NCI-H146 treated with DMSO at 0.1 percent for 48 hours (cell line): ENCODE measurements at regions not wholly inside any gene's neighbourhood (a gene's known extent, or its start where the extent isn't known, plus 50 kb on each side); places are given as distances from the start of the nearest gene placed in this dataset.
A peak's percentile ranks its signal among the peaks of the same experiment; 100 is the strongest.
"Not testable (repeated sequence)": the region's sequence is repeated elsewhere in the genome, so short reads cannot be mapped to it uniquely, and the experiment has no call there.

Experiments
- DNase-seq: peaks from one replicate; lab custom pipeline; 2025; ENCODE audit not compliant: unreplicated experiment; lab: John Stamatoyannopoulos, UW

DNA sequence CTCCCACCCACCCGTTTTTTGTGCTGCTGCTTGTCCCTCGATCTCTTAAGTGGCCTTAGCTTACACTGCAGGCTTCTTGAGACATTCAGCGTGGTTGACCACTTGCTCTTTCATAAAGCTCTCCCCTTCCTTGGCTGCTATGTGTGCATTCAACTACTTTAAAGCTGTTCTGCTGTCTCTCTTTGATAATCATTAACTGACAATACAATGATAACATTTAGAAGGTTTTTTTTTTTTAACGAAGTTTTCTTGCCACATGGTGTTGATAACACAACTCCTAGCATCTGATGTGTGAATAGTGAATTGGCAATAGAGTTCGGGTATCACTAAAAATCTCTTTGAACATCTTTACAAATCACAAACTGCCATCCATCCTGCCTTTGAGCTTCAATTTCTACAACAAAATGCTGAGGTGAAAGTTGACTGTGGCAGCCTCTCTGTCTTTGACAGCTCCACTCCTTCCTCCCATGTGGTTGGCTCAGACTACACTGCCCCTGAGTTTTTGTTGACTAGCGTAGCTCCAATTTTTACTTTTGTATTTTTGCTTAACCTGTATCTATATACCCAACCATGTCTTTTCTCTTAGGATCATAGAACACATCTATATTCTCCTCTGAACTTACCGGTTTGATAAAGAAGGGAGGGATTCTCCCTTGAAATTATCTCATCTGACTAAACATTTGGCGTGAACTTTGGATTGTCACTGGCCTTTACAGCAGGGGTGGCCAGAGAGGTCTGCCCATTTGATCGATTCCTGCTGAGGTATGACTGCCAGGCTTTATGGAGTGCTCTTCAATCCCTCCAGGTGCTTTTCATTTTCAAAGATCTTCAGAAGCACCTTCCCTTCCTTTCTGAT is 409.4 kb upstream of the CD180 start:
- DNase-seq, result no peak

DNA sequence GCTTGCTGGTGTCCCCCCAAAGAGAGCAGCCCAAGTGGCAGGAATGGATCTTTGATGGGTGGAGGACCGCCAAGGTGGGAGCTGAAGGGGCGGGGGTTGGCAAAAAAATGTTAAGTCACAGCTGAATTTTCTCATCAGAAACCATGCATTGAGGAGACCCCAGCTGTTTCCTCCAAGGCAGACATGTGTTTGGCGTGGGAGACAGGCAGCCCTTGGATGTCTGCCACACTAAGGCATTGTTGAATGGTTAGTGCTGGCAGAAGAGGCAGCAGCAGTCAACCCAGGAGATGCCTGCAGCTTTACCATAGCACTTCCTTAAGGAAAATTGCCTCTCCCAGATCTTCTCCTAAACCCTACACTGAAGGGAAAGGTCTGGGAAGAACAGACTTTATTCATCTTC is 394.9 kb upstream of the CD180 start:
- DNase-seq, result no peak

DNA sequence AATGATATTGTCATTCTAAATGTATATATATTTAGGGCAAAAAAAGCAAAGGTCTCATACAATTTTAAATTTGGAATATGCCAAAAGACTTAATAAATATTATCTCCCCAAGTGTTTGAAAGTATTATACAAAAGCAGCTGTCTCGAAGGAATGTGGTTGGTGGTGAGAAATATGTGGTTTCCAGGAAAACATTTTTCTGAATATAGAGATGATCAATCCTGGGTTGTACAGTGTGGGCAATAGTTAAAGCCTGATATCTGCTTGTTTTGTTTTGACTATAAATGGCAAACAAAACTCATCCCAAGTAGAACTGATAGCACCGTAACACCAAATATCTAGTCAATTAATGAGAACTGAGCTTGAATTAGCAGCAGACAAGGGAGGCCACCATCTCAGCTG is 391.8 kb upstream of the CD180 start:
- no peak for DNase-seq

DNA sequence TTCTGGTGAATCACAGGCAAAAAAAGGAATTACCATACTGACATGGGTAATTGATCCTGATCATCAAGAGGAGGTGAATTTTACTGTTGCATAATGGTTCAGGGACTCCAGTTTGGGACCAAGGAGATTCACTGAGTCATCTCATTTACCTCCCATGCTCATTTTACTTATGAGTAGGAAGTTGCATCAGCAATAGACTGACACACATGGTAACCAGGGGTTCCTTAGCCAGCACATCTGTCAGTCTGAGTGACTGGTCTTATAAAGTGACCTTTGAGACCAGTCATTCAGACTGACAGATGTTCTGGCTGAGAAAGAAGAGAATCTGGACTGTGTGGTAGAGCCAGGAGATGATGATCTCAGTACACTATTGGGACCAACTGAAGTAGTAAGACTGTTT is 384.6 kb upstream of the CD180 start:
- no peak for DNase-seq

DNA sequence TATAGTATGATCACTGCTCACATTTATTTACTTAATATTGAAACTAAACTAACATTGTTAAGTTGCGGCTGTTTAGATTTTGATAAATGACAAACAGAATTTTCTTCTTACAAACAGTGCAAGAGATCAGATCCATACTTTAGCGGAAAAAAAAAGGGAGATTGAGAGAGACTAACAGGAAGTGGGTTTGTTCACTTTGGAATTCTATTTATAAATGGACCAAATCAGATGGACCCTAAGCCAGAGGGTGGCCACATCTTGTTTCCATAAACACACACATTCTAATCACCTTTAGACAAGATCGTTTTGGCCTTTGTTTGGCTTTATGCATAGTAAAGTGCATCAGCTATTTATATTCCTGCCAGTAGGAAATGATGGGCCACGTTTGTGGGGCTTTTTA is 381.4 kb upstream of the CD180 start:
- no peak for DNase-seq

DNA sequence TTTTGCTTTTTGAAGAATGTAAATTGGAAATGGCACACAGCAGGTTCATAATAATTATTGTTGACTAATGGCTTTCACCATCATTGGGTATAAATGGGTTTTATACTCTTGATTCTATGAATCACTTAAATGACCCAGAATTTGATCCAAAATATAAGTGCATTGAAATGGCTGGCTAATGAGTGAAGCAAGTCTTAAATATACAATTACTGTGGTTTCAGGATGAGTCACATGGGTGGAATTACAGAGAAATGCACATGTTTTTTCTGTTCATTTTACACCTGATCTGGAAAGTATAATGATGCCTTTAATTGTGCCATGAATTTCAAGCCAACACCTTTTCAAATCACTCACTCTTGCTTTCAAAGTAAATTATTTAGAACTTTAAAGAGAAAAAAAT is 380.8 kb upstream of the CD180 start:
- DNase-seq, result peak; percentile 36

DNA sequence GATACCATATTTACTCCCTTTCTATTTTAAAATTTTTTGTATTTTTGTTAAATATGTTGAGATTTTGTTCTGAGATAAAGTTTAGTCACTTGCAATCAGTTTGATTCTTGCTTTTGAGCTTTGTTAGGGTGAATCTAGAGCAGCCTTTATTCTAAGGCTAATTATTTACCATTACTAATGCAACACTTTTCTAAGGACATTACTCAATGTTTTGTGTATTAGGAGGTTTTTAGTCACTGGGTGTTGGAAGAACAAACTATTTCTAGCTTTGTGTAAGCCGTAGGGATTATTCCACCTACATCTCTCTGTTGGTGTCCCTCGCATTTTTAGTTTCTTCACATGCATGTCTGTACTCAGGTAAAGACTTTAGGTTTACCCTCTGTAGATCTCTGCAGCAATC is 379.5 kb upstream of the CD180 start:
- no peak for DNase-seq

DNA sequence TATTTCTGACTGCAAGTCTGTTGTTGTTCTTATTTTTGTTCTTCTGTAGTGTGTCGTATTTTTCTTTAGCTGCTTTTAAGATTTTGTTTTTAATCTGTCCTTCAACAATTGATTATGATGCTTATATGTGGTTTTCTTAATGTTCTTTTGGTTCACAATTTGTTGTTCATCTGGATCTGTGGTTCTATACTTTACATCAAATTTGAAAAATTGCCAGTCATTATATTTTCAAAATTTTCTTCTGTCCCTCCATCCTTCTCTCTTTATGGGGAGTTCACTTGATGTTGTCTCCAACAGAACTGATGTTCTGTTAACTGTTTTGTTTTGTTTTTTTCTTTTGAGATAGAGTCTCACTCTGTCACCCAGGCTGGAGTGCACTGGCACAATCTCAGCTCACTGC is 378.5 kb upstream of the CD180 start:
- DNase-seq, result no peak

DNA sequence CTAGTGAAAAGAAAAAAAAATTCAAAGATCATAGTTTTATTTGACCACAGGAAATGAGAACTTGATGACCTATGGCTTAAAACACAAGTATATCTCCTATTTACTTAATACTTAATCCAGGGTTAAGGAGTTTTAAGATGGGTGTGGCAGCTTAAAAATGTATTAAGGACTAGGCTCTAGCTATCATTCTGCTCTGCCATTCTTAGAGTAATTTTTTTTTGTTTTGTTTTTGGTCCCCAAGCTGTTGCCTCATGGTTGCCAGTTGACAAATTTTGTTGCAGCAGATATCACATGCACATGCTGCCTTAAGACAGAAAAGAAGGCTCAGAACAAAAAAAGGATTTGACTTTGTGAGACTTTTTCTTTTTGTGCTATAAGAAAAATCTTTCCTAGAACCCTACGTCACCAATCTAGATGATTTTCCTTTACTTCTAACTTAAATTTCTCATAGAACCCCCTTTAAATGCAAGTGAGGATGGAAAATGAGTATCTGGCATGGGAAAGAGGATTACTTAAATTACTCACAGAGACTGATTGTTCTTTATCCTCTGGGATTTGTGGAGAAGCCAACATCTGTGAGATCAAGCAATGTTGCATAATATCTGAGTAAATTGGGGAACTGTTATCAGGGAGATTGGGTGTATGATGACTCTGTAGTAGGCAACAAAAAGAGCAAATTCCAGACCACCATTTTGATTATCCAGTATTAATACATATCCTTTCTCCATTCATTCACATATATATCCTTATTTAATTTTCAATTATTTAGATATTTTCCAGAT is 364.7 kb upstream of the CD180 start:
- DNase-seq, result no peak

DNA sequence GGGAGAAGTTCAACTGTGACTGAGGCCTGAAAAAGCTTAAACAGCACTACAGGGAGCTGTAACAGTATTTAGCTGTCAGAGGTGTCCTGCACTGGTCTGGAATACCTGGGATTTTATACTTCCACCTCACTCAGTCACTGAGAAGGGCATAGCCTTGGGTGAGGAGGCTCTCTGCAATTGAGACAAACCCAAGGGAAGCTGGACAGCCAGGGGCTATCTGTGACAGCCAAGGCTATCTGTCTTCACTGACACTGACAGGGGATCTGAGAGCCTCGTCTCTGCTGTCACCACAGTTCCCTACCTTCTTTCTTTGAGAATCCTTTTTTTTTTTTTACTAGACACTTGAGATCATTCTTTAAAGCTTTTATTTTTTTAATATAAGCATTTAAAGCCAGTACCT is 356.2 kb upstream of the CD180 start:
- DNase-seq, result no peak

DNA sequence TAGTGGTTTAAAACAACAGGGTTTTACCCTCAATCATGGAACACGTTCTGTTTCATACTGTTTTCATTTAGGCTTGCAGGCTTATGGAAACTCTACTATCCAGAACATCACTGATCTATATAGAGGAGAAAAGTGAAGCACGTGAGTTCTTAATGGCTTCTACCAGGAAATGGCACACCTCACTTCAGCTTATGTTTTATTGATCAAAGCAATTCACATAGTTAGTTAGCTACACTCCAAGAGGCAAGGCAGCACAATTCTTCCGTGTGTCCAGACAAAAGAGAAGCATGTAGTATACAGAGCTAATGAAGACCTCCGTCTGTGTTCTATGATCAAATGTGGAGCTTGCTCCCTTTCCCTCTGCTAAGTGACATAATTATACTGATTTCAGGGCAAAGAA is 353.3 kb upstream of the CD180 start:
- DNase-seq, result no peak

DNA sequence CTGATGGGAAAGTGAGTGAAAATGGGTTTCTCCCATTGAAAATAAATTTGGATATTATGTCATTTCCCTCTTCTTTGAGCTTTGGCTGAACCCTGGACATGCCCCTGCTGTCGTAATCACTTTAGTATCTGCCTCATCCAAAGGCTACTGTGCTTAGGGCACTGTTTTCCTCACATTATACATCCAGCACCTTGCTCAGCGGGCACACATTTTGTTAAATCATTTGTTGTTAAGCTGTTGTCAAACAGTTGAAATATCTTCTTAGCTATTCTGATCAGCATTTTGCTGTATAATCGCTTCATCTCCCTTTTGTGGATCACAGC is 352.7 kb upstream of the CD180 start:
- DNase-seq, result no peak

DNA sequence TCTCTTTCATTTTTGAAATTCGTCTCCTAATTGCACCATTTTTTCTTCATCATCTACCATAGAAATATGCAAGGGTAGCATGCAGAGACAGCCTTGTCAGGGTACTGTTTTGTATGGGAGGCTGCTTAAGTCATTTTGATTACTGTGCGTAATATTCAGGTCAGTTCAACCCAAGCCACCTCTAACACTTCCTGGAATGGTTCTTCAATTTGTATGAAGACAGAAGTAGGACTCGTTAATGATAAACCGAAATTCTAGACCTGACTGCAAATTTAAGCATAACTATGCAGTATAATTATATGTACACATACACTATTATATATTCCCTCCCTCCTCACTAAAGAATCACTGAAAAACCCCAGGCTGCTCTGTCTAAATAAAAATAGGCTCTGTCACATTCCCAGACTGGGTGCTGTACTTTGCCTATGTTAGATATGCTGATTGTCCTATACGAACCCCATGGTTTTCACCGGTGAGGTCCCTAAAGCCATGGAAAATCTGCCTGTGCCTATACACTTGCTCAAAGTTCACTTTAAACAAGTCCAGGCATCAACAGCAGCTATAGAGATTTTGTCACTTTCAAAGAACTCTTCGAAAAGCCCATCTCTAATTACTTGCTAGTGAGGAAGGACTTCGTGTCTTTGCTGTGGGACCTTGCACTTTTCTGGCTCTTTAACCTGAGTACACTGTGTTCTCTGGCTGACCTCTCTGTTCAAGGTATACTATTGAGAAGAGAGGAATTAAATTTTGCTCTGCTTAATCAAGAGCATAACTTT is 352.1 kb upstream of the CD180 start:
- no peak for DNase-seq

DNA sequence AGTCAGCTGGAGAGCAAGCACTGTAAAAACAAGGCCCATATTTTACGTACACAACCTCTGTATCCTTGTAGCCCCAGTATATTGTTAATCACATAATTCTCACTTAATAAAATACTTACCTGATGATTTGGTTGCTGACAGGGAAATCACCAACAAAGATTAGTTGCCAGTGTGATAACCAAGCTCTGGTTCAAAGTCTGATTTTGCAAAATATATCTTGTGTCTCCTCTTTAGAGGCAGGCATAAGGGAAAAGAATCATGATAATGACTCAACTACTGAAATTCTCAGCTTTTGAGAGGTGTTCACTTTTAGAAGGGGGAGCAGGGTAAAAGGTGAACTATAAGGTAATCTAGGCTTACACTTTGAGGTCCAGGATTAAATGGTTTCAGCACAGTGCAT is 351.1 kb upstream of the CD180 start:
- DNase-seq, result no peak

DNA sequence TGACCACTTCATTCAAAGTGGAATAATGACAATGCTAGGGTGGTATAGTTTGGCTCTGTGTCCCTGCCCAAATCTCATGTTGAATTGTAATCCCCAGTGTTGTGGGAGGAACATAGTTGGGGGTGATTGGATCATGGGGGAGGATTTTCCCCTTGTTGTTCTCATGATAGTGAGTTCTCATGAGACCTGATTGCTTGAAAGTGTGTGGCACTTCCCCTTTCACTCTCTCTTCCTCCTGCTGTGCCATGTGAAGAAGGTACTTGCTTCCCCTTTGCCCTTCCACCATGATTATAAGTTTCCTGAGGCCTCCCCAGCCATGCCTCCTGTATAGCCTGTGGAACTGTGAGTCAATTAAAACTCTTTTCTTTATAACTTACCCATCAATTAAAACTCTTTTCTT is 348.3 kb upstream of the CD180 start:
- not testable (repeated sequence) for DNase-seq

DNA sequence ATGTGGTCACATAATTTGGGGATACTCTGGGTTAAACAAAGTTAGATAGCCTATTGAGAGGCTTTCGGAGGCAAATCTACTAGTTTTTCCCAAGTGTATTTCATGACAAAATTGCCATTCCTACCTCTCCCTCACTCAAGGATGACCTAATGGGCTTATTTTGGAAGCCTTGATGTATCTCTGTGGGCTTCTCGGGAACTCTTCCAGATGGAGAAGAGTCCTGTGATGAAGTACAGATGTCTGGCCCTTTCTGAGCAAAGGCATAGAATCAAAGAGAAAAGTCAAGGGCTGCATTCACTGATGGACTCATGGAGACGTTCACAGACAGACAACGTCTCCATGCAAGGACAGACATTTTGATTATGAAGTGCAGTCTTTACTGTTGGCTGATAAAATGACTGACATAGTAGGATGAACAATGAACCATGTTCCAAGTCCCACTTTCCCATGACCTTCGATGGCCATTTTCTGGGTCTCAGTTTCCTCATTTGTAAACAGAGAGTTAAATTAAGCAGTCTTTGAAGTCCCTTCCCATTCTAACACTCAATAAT is 347.2 kb upstream of the CD180 start:
- no peak for DNase-seq

DNA sequence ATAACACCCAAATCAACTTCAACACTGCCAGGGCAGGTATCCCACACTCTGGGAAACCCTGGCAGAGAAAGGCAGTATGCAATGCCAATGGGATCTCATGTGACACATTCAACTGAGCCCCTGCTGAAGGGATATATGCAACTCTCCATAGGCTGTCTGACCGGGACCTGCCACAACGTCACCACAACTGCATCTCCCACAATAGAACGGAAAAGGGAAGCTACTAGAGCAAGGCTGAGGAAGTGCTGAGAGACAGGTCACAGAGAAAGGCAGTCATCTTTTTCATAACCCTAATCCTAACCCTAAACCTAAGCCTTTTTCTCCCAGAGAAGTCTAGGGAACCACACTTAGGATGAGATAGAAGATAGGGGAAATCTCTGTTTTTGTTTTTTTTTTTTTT is 345.9 kb upstream of the CD180 start:
- no peak for DNase-seq

DNA sequence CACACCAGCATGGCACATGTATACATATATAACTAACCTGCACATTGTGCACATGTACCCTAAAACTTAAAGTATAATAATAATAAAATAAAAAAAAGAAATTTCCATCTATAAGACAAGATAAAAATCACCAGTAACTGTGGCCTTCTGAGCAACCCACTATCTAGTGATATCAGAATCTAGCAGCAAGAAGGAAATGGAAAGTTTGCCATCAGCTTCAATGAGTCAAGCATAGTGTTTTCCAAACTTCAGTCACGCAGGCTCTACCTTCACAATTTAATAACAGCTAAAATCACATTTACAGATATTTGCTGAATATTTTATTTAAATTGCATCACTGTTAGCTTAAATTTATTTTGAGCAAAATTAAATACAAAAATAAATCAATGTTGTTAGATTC is 345.3 kb upstream of the CD180 start:
- no peak for DNase-seq

DNA sequence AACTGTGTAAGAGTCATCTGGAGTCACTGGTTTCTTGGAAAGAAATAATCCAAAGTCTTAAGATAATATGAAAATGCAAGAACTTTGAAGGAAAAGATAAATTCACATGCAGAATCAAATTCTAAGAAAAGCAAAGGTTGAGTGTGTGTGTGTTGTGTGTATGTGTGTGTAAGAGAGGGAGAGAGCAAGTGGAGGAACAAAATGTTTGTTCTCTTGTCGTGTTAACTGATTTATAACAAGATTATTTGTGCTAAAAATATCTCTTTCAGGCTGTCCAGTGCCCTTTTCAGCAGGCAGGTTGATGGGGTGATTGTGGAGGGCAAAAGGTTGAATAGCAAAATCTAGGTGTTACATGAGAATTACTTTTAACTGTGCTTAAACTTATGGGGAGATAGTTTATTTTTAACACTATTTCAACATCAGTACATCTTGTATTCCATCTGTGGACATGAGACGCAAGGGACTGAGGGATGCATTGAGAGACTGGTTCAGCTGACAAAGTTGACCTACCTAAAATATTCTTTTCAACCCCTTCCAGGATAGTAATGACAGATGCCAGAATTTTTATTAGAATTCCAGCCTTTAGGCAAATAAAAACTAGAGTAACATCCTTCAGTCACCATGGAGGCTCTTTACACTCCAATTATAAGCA is 342.4 kb upstream of the CD180 start:
- DNase-seq, result no peak

DNA sequence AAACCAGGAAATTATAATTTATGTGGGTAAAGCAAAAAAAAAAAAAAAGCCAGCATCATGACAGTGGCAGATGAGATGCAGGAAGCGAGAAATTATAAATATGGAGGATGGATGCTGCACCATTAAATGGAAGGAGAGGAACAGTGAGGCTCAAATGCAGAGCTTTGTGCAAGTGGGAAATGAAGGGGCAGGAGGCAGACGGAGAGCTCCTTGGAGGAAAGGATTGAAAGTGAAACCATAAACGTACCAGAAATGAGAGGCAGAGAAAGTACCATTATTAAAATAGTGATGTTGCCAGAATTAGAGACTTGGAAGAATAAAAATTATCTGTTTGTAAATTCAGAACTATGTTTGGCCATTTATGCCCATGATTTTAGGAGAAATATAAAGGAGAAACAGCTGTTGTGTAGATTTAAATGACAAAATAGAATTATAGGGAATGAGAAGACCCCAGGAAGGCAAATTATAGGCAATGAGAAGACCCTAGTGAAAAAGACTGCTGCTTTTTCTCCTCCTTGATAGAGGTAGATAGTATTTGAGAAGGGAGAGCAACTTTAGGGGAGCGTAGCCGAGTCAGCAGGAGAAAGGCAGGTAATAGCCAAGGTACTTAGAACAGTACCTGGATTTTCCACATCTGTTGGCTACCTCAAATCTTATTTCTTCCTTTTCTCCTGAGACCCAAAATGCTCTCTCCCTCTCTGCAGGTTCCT is 341.0 kb upstream of the CD180 start:
- DNase-seq, result no peak

DNA sequence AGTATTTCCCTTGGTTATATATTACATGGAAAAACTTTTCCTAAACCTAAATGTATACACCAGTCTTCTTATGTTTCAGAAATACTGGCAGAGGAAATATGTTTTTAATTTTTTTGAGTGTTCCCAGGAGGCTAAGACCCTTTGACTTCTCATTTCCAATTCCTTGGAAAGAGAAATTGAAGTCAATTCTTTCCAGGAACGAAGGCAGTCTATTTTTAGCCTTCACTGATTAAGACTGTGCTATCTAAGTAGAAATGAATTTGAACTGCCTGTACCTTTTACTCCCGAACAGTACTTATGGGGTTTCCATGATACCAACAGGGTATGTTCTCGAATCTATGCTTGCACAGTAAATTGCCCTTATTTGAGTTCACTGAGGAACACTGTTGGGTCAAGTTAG is 340.3 kb upstream of the CD180 start:
- DNase-seq, result no peak
